ENCODE measurements at regions not wholly inside any gene's neighbourhood (a gene's known extent, or its start where the extent isn't known, plus 50 kb on each side); places are given as distances from the start of the nearest gene placed in this dataset.
A peak's percentile ranks its signal among the peaks of the same experiment; 100 is the strongest.

- Histone ChIP-seq H3K4me3 (no peak overlapping the region), H3K4me1 (no peaks in the 10 kb centered on the region), H3K27ac (no peak overlapping the region), H3K36me3 (no peaks in the 10 kb centered on the region), H3K27me3 (no peaks in the 10 kb centered on the region), H3K9me3 (no peaks in the 10 kb centered on the region)
- no peak for TF ChIP-seq CTCF (IDR thresholded peaks at IDR 0.05)
- no peak for DNase-seq (ENCODE audit: low spot score in 2 of 2)
- intact Hi-C loops (cut with DNase I) = no loop called here
Measured at GRCh38 chr13:24624363-24624762, 55.8 kb upstream of the ATP12A start.

GRCh38 chr13:24624801-24625231 is 55.4 kb upstream of the ATP12A start:
- H3K9me3 ChIP-seq = no peaks in the 10 kb centered on the region
- intact Hi-C loops (cut with DNase I) = no loop called here
- TF ChIP-seq CTCF (IDR thresholded peaks at IDR 0.05) = no peak
- H3K4me1 ChIP-seq = no peaks in the 10 kb centered on the region
- H3K4me3 ChIP-seq = no peak overlapping the region
- no peak overlapping the region for H3K27ac ChIP-seq
- H3K27me3 ChIP-seq = no peaks in the 10 kb centered on the region
- DNase-seq (ENCODE audit: low spot score in 2 of 2) = no peak
- H3K36me3 ChIP-seq = no peaks in the 10 kb centered on the region

GRCh38 chr13:24625331-24625731 is 54.9 kb upstream of the ATP12A start:
- Histone ChIP-seq H3K36me3 (no peaks in the 10 kb centered on the region), H3K4me3 (no peak overlapping the region), H3K27ac (no peak overlapping the region), H3K27me3 (no peaks in the 10 kb centered on the region), H3K4me1 (no peaks in the 10 kb centered on the region), H3K9me3 (no peaks in the 10 kb centered on the region)
- TF ChIP-seq CTCF (IDR thresholded peaks at IDR 0.05) = no peak
- intact Hi-C loops (cut with DNase I) = no loop called here
- DNase-seq (ENCODE audit: low spot score in 2 of 2) = no peak

GRCh38 chr13:24625870-24626849 is 54.0 kb upstream of the ATP12A start:
- Histone ChIP-seq H3K4me1 (no peaks in the 10 kb centered on the region), H3K27me3 (no peaks in the 10 kb centered on the region), H3K36me3 (no peaks in the 10 kb centered on the region), H3K9me3 (no peaks in the 10 kb centered on the region), H3K4me3 (no peak overlapping the region), H3K27ac (no peak overlapping the region)
- no peak for TF ChIP-seq CTCF (IDR thresholded peaks at IDR 0.05)
- intact Hi-C loops (cut with DNase I) = no loop called here
- DNase-seq (ENCODE audit: low spot score in 2 of 2) = no peak

GRCh38 chr13:24627090-24627714 is 53.0 kb upstream of the ATP12A start:
- H3K4me3 ChIP-seq = no peak overlapping the region
- H3K9me3 ChIP-seq = no peaks in the 10 kb centered on the region
- intact Hi-C loops (cut with DNase I) = no loop called here
- no peaks in the 10 kb centered on the region for H3K4me1 ChIP-seq
- peak in 1 of 3 experiments; percentile 30 for TF ChIP-seq CTCF (IDR thresholded peaks at IDR 0.05)
- H3K27me3 ChIP-seq = no peaks in the 10 kb centered on the region
- no peaks in the 10 kb centered on the region for H3K36me3 ChIP-seq
- DNase-seq (ENCODE audit: low spot score in 2 of 2) = no peak
- no peak overlapping the region for H3K27ac ChIP-seq
